HepG2 (cell line): ENCODE measurements at regions not wholly inside any gene's neighbourhood (a gene's known extent, or its start where the extent isn't known, plus 50 kb on each side); places are given as distances from the start of the nearest gene placed in this dataset.

Source experiments
- ATAC-seq: fragments of 200-7000 bp; cut with Tn5 transposase; 3 replicates; pipeline ENCODE4 v1.9.1; 2020; ENCODE audit warnings: mild to moderate bottlenecking, moderate library complexity
- BruUV-seq: library from RNA; stranded (reverse); fragments of 400-500 nt; replicated peaks from 2 replicates; lab custom pipeline; 2021; lab: Mats Ljungman, UMichigan
- CTCF ChIA-PET: fragments of 300-600 bp; formaldehyde crosslinking; extraction: SDS; loops from one replicate; lab custom pipeline; 2021; ENCODE audit warnings: low total read pairs, inconsistent platforms, low intra/inter-chr PET ratio; lab: Yijun Ruan, JAX
- POLR2A ChIA-PET: fragments of 350-600 bp; sonication (Branson Sonifier 250); formaldehyde crosslinking; loops from one replicate; lab custom pipeline; 2020; ENCODE audit warnings: antibody characterized with exemption, inconsistent platforms; lab: Yijun Ruan, JAX
- DNase-seq: peaks from one replicate; pipeline ENCODE4 v3.0.0-alpha.2; 2015; ENCODE audit warnings: low spot score
- FAIRE-seq: peaks from 3 replicates; lab custom pipeline; 2011; peaks lifted over from hg19 to GRCh38; lab: Jason Lieb, UNC
- H2AFZ ChIP-seq: one replicate; pipeline ENCODE4 v1.6.1; 2011; ENCODE audit warnings: low read length, inconsistent platforms
- H3K27ac ChIP-seq: fragments of 300-600 bp; 3 replicates; pipeline ENCODE4 v1.8.0; 2011; ENCODE audit warnings: mixed run types, mild to moderate bottlenecking, mixed read lengths, low read length, inconsistent platforms; ENCODE audit not compliant: insufficient read depth; ENCODE audit errors: extremely low read length
- H3K27me3 ChIP-seq, 2 experiments: fragments of 200-600 bp in 1 of 2; 2 replicates in 1 of 2; 3 replicates in 1 of 2; pipeline versions ENCODE4 v1.6.0 to v1.8.0; 2011; ENCODE audit warnings: low read length in 2 of 2, mild to moderate bottlenecking in 2 of 2, moderate library complexity in 2 of 2, inconsistent platforms in 1 of 2; ENCODE audit not compliant: insufficient read depth in 2 of 2, control insufficient read depth in 1 of 2
- H3K36me3 ChIP-seq, 2 experiments: fragments of 200-600 bp in 1 of 2; replicated peaks in 1 of 2; 2 replicates in 1 of 2; 3 replicates in 1 of 2; pipeline versions ENCODE4 v1.5.1 to v1.8.0; 2011; ENCODE audit warnings: low read length in 2 of 2, inconsistent platforms in 1 of 2; ENCODE audit not compliant: insufficient read depth in 2 of 2, control insufficient read depth in 1 of 2
- H3K4me1 ChIP-seq: 2 replicates; pipeline ENCODE4 v1.5.1; 2012; ENCODE audit warnings: low read length, inconsistent platforms; ENCODE audit not compliant: insufficient read depth
- H3K4me2 ChIP-seq: 2 replicates; pipeline ENCODE4 v1.6.0; 2011; ENCODE audit warnings: low read depth, low read length, inconsistent platforms
- H3K4me3 ChIP-seq, 3 experiments: fragments of 200-600 bp in 1 of 3; sonication (generic), shearing (Covaris generic) in 1 of 3; replicated peaks in 1 of 3; 2 replicates each; pipeline ENCODE4 v1.5.1; 2011 to 2016; ENCODE audit warnings: low read length in 3 of 3, inconsistent platforms in 2 of 3, low read depth in 2 of 3, mild to moderate bottlenecking in 2 of 3, control low read depth in 1 of 3, mixed read lengths in 1 of 3; ENCODE audit not compliant: insufficient read depth in 1 of 3
- H3K79me2 ChIP-seq: one replicate; pipeline ENCODE4 v1.6.1; 2011; ENCODE audit warnings: low read length, inconsistent platforms; ENCODE audit not compliant: insufficient read depth
- H3K9ac ChIP-seq: 2 replicates; pipeline ENCODE4 v1.6.0; 2011; ENCODE audit warnings: mild to moderate bottlenecking, low read depth, low read length, inconsistent platforms; ENCODE audit not compliant: insufficient read depth
- H3K9me3 ChIP-seq: 2 replicates; pipeline ENCODE4 v1.5.1; 2012; ENCODE audit warnings: mild to moderate bottlenecking, low read length
- H4K20me1 ChIP-seq: 2 replicates; pipeline ENCODE4 v1.6.0; 2011; ENCODE audit warnings: inconsistent platforms, mild to moderate bottlenecking, low read length, moderate library complexity; ENCODE audit not compliant: insufficient read depth
- BCL3 ChIP-seq: sonication (generic); formaldehyde crosslinking; IDR thresholded peaks from 2 replicates; pipeline ENCODE4 v1.5.1; 2020; ENCODE audit warnings: mild to moderate bottlenecking, missing genetic modification reagents, moderate library complexity
- HNRNPK ChIP-seq: fragments of 200-400 bp; formaldehyde crosslinking; IDR thresholded peaks from 2 replicates; pipeline ENCODE4 v1.6.1; 2018; ENCODE audit warnings: low read length, low read depth, moderate library complexity, mild to moderate bottlenecking; ENCODE audit not compliant: poor library complexity, severe bottlenecking
- NFYC ChIP-seq: IDR thresholded peaks from 2 replicates; pipeline ENCODE4 v1.6.1; 2016; ENCODE audit warnings: missing genetic modification reagents, missing compliant biosample characterization
- ZMAT5 ChIP-seq: sonication (generic); formaldehyde crosslinking; IDR thresholded peaks from 2 replicates; pipeline ENCODE4 v1.5.0; 2020; ENCODE audit warnings: mild to moderate bottlenecking, low read depth, missing genetic modification reagents, borderline replicate concordance
- ZNF260 ChIP-seq: sonication (generic); formaldehyde crosslinking; IDR thresholded peaks from 2 replicates; pipeline ENCODE4 v1.4.0; 2020; ENCODE audit warnings: missing genetic modification reagents, low read depth, mild to moderate bottlenecking, borderline replicate concordance
- ZNF333 ChIP-seq: sonication (generic); formaldehyde crosslinking; IDR thresholded peaks from 2 replicates; pipeline ENCODE4 v1.4.0; 2020; ENCODE audit warnings: mild to moderate bottlenecking, missing genetic modification reagents, borderline replicate concordance
- ZNF362 ChIP-seq: sonication (generic); formaldehyde crosslinking; IDR thresholded peaks from 2 replicates; pipeline ENCODE4 v1.4.0; 2020; ENCODE audit warnings: missing genetic modification reagents, mild to moderate bottlenecking, borderline replicate concordance
- ZNF616 ChIP-seq: sonication (generic); formaldehyde crosslinking; IDR thresholded peaks from 2 replicates; pipeline ENCODE4 v1.5.0; 2020; ENCODE audit warnings: low read depth, mild to moderate bottlenecking, missing genetic modification reagents
- ZNF629 ChIP-seq: sonication (generic); formaldehyde crosslinking; conservative IDR thresholded peaks from 2 replicates; pipeline ENCODE4 v1.5.0; 2020; ENCODE audit warnings: missing genetic modification reagents
- WGBS: methylation state at CpG from one replicate; pipeline ENCODE4 v1.1.6; 2017; ENCODE audit warnings: low lambda C conversion rate; 5-methylcytosine and 5-hydroxymethylcytosine counted together
- in situ Hi-C: cut with HindIII; loops from 2 replicates; pipeline ENCODE4 v1.10.0; 2017; ENCODE audit warnings: low pct_unique_long_range_greater_than_20kb; ENCODE audit not compliant: extremely low pct_ligation_motif_present
- intact Hi-C: fragments of 100-400 bp; cut with micrococcal nuclease; formaldehyde crosslinking; loops from one replicate; pipeline ENCODE4 v1.10.0; 2022; ENCODE audit not compliant: unreplicated experiment

GRCh38 chr4:104743215-104743653 lies 248.5 kb upstream of the CXXC4 start:
- no peaks in the 10 kb centered on the region for H3K9me3 ChIP-seq
- no peak for FAIRE-seq
- H3K4me3 ChIP-seq = no peak overlapping the region
- no peak overlapping the region for H3K27ac ChIP-seq
- ATAC-seq = no peak
- intact Hi-C loops (no loop called here), in situ Hi-C loops (no loop called here)
- no peaks in the 10 kb centered on the region for H3K79me2 ChIP-seq
- ChIA-PET CTCF (no interaction called here), POLR2A (no interaction called here)
- no peaks in the 10 kb centered on the region for H3K27me3 ChIP-seq
- H3K9ac ChIP-seq = no peak overlapping the region
- 10% methylated on average over 6 of the region's 6 CpGs for WGBS
- no peak overlapping the region for H3K4me2 ChIP-seq
- H3K4me1 ChIP-seq = no peaks in the 10 kb centered on the region
- no peak overlapping the region for H2AFZ ChIP-seq
- TF ChIP-seq ZNF629 (CRISPR knock-in tag) (no peak), ZNF362 (CRISPR knock-in tag) (no peak), ZMAT5 (CRISPR knock-in tag) (no peak), ZNF333 (CRISPR knock-in tag) (no peak), ZNF616 (CRISPR knock-in tag) (no peak), BCL3 (CRISPR knock-in tag) (no peak), ZNF260 (CRISPR knock-in tag) (no peak), HNRNPK (no peak), NFYC (CRISPR knock-in tag) (no peak)
- no peaks in the 10 kb centered on the region for H4K20me1 ChIP-seq
- no peaks in the 10 kb centered on the region for H3K36me3 ChIP-seq
- no peak for DNase-seq
- no TSS peak for BruUV-seq
